ENCODE measurements at regions not wholly inside any gene's neighbourhood (a gene's known extent, or its start where the extent isn't known, plus 50 kb on each side); places are given as distances from the start of the nearest gene placed in this dataset.

DNA sequence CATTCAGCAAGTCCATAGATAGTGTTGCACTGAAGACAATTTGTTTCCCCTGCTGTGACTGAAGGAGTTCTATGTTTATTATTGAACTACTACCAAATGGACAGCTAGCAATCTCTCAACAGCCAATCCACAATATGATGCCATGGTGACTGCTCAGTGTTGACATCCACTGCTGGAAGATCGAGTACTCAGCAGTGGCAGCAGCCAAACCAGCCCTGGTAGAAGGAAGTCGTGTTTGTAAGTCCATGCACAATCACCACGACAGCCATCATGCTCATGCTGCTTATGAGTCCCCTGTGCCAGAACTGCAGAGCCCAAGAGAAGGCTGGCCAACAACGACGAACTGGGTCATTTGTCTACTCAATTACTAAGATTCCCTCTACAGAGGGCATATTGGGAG lies 66.4 kb downstream of the OSR1 start:
- no peak for TF ChIP-seq CTCF (IDR thresholded peaks at IDR 0.05)
- TF ChIP-seq POLR2A (IDR thresholded peaks at IDR 0.05): no peak

All from esophagus squamous epithelium (tissue), 4 donors.